Testis (tissue), 2 donors: ENCODE measurements at regions not wholly inside any gene's neighbourhood (a gene's known extent, or its start where the extent isn't known, plus 50 kb on each side); places are given as distances from the start of the nearest gene placed in this dataset.

Source experiments
- POLR2A ChIP-seq: fragments of 450-650 bp; IDR thresholded peaks from one replicate; pipeline ENCODE4 v1.6.1; 2017; ENCODE audit warnings: antibody characterized with exemption, mild to moderate bottlenecking, moderate library complexity
- TF ChIP-seq, protein P1 (sequence below), 3 experiments: fragments of 450-650 bp in 2 of 3; fragments of 200-600 bp in 1 of 3; sonication (generic) in 1 of 3; IDR thresholded peaks; one replicate each; pipeline ENCODE4 v1.5.1; 2016 to 2019; ENCODE audit warnings: antibody characterized with exemption in 3 of 3, mild to moderate bottlenecking in 2 of 3, moderate library complexity in 1 of 3

- TF ChIP-seq, protein P1, sequence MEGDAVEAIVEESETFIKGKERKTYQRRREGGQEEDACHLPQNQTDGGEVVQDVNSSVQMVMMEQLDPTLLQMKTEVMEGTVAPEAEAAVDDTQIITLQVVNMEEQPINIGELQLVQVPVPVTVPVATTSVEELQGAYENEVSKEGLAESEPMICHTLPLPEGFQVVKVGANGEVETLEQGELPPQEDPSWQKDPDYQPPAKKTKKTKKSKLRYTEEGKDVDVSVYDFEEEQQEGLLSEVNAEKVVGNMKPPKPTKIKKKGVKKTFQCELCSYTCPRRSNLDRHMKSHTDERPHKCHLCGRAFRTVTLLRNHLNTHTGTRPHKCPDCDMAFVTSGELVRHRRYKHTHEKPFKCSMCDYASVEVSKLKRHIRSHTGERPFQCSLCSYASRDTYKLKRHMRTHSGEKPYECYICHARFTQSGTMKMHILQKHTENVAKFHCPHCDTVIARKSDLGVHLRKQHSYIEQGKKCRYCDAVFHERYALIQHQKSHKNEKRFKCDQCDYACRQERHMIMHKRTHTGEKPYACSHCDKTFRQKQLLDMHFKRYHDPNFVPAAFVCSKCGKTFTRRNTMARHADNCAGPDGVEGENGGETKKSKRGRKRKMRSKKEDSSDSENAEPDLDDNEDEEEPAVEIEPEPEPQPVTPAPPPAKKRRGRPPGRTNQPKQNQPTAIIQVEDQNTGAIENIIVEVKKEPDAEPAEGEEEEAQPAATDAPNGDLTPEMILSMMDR (IDR thresholded peaks at IDR 0.05), result no peak
- TF ChIP-seq POLR2A, result no peak
Observed at GRCh38 chr2:143906850-143907249, 613.1 kb downstream of the ZEB2 start.
